ENCODE measurements at regions not wholly inside any gene's neighbourhood (a gene's known extent, or its start where the extent isn't known, plus 50 kb on each side); places are given as distances from the start of the nearest gene placed in this dataset.

DNA sequence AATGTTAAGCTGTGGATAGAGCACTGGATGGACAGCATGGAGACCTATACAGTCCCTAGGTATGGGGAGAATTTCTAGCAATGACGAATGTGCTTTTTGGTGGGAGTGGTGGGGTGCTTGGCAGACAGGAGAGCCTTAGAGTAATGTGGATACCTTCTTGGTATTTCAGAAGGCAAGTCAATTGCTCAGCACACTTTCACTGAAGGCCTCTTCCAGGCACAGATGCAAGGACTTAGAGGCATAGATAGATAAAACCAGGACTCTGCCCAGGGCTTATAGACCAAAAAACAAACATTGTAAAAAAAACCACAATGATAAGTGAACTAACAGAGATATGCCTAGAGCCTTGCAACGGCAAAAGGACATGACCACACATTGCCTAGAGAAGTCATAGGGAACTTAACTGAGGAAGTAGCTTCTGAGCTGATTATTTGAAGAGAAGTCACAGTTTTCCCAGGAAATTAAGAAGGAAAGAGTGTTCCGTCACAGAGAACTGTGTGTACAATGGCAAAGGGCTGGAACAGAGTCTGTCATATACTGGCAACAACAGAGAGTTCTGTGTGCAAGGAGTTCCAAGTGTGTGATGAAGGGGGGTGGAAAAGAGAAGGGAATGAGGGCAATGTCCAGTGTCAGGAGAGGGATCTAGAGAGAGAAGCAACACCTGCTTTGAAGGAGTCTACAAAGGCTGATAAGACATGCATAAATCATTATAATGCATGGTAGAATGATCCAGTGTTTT is 65.9 kb upstream of the PICALM start:
- TF ChIP-seq, protein P1, sequence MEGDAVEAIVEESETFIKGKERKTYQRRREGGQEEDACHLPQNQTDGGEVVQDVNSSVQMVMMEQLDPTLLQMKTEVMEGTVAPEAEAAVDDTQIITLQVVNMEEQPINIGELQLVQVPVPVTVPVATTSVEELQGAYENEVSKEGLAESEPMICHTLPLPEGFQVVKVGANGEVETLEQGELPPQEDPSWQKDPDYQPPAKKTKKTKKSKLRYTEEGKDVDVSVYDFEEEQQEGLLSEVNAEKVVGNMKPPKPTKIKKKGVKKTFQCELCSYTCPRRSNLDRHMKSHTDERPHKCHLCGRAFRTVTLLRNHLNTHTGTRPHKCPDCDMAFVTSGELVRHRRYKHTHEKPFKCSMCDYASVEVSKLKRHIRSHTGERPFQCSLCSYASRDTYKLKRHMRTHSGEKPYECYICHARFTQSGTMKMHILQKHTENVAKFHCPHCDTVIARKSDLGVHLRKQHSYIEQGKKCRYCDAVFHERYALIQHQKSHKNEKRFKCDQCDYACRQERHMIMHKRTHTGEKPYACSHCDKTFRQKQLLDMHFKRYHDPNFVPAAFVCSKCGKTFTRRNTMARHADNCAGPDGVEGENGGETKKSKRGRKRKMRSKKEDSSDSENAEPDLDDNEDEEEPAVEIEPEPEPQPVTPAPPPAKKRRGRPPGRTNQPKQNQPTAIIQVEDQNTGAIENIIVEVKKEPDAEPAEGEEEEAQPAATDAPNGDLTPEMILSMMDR (IDR thresholded peaks at IDR 0.05; ENCODE audit: insufficient read depth, low read depth, low read length) = no peak
- H3K4me3 ChIP-seq (ENCODE audit: low read depth, low read length) = no peak overlapping the region
- DNase-seq (ENCODE audit: low read depth) = peak; percentile 81

DNA sequence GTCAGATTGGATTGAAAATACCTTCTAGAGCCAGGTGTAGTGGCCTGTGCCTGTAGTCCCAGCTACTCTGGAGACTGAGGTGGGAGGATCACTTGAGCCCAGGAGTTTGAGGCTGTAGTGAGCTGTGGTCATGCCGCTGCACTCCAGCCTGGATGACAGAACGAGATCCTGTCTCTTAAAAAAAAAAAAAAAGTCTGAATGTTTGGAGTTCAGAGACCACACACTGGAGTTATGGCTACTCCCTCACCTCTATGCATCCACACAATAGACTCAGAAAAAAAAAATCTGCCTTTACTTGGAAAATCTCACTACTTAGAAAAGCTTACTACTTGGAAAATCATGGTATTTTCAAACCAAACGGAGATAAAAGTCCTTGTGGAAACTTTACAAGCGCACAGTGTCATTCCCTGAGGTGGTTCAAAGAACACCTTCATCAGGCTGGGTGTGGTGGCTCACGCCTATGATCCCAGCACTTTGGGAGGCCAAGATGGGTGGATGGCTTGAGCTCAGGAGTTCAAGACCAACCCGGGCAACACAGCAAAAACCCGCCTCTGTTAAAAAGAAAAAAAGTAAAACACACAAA is 63.9 kb upstream of the PICALM start:
- TF ChIP-seq, protein P1 (IDR thresholded peaks at IDR 0.05; ENCODE audit: insufficient read depth, low read depth, low read length) = no peak
- DNase-seq (ENCODE audit: low read depth) = no peak
- H3K4me3 ChIP-seq (ENCODE audit: low read depth, low read length) = no peak overlapping the region

DNA sequence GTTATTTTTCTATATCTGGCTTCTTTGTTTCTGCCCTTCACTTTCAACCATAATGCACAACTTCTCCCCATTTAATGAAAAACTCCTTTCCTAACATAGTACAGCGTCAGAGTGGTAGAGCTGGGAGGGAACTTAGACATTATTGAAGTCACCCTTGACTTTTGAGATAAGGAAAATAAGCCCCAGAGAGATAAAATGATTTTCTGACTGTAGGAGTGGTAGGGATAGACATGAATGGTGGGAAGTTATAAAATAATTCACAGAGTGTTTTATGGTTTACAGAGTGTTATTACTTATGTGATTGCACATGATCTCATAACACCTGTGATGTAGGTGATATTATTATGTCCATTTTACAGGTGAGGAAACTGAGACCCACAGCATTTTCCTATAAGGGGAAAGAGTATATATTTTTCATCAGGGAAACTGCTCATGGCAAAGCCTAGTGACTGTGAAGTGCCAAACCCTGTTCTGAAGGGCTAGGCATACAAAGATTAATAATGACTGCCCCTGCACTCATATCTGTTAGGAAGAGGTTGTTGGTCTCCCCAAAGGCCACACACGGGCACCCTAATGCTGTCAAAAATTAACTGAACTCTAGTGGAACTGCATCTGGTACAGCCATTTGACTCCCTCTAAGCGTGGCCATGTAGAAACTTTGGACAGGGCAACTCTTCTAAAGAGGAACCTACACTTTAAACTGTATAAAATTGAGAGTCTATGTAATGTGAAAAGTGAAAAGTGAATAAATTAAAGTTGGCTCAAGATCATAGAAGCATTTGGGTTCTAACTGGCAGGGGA is 61.1 kb upstream of the PICALM start:
- TF ChIP-seq, protein P1 (IDR thresholded peaks at IDR 0.05; ENCODE audit: insufficient read depth, low read depth, low read length) = no peak
- H3K4me3 ChIP-seq (ENCODE audit: low read depth, low read length) = no peak overlapping the region
- no peak for DNase-seq (ENCODE audit: low read depth)

DNA sequence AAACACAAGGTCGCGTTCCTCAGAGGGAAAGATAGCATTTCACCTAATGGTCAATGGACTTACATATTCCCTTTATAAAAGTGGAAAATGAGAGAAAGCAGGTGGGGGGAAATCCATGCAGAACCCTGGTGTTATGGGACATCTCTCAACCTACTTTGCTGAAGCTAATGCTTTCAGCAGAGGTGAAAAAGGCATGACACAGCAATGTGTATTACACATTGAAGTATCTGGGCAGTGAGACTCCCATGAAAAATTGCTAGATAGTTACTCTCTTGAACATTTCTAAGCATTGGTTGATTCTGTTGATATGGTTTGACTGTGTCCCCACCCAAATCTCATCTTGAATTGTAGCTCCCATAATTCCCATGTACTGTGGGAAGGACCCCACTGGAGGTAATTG is 60.0 kb upstream of the PICALM start:
- no peak for DNase-seq (ENCODE audit: low read depth)
- TF ChIP-seq, protein P1 (IDR thresholded peaks at IDR 0.05; ENCODE audit: insufficient read depth, low read depth, low read length) = no peak
- no peak overlapping the region for H3K4me3 ChIP-seq (ENCODE audit: low read depth, low read length)

DNA sequence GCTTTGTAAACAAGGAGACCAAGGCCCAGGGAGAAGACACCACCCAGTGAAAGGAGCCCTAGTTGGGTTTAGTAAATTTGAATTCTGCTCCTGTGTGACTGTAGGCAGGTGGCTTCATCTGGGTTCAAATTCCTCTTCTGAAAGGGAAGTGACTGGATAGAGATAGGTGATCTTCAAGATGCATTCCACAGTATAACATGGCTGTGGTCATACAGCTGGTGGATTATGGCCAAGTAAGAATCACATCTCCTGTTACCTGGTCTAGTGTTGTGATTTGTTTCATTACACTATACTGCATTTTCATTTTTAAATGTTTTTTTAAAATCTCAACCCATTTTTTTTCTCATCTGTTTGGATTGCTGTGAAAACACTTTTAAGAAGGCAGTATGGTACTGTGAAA is 58.0 kb upstream of the PICALM start:
- no peak overlapping the region for H3K4me3 ChIP-seq (ENCODE audit: low read depth, low read length)
- no peak for DNase-seq (ENCODE audit: low read depth)
- TF ChIP-seq, protein P1 (IDR thresholded peaks at IDR 0.05; ENCODE audit: insufficient read depth, low read depth, low read length) = no peak

DNA sequence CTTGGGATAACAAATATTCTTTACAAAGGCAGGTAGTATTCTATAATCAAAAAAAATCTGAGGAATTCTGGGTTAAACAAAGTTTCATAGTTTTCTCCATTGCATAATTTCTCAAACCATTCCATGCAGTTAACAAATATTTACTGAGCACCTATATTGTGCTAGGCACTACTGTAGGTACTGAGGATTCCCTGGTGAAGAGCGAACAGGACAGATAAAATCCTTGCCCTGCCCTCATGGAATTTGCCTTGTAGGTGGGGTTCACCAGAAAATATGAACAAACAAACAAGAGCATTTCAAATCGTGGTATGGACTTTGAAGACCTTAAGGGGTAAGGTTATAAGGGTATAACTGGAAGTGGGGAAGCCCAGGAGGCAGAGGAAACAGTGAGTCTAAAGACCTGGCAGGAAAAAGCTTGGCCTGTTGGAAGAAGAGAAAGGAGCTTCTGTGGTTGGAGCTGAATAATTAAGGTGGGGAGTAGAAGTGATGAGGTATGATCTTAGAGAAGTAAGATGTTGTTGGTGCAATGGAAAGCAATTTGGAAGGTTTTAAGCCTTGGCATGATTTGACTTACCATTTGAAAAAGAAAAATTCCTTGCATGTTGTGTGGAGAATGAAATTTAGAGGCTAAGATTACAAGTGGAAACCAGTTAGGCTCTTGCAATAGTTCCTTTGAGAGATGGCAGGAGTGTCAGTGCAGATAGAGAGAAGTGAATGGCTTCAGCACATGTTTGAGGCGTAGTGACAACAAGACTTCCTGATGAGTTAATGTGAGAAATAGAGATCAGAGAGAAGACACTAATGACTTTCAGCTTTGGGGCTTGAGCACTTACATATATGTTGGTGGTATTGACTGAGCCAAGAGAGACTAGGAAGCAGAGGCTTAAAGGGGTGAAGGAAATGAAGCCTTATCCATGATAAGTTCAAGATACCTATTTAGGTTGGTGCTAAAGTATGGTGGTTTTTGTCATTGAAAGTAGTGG is 55.7 kb upstream of the PICALM start:
- no peak overlapping the region for H3K4me3 ChIP-seq (ENCODE audit: low read depth, low read length)
- DNase-seq (ENCODE audit: low read depth) = no peak

More for the DNA sequence above, 55.7 kb upstream of the PICALM start:
- TF ChIP-seq, protein P1 (IDR thresholded peaks at IDR 0.05; ENCODE audit: insufficient read depth, low read depth, low read length) = no peak
